SK-N-MC (cell line): ENCODE measurements at regions not wholly inside any gene's neighbourhood (a gene's known extent, or its start where the extent isn't known, plus 50 kb on each side); places are given as distances from the start of the nearest gene placed in this dataset.
"Not testable (repeated sequence)": the region's sequence is repeated elsewhere in the genome, so short reads cannot be mapped to it uniquely, and the experiment has no call there.

Experiments used
- DNase-seq: peaks from one replicate; pipeline ENCODE4 v3.0.0-alpha.2; 2011; ENCODE audit warnings: low read depth, low spot score
- H3K27ac ChIP-seq: fragments of 200-600 bp; sonication (generic); 2 replicates; pipeline ENCODE4 v1.5.1; 2016; ENCODE audit warnings: mixed run types
- H3K36me3 ChIP-seq: fragments of 200-600 bp; sonication (generic); 2 replicates; pipeline ENCODE4 v1.6.1; 2017; ENCODE audit warnings: antibody characterized with exemption, low read length, mixed read lengths; ENCODE audit not compliant: insufficient read depth
- H3K4me3 ChIP-seq: fragments of 200-600 bp; sonication (generic); 2 replicates; pipeline ENCODE4 v1.5.1; 2016
- H3K9ac ChIP-seq: fragments of 200-600 bp; sonication (generic); 2 replicates; pipeline ENCODE4 v1.8.0; 2017; ENCODE audit warnings: mixed run types, mixed read lengths; ENCODE audit not compliant: insufficient read length
- H3K9me3 ChIP-seq: fragments of 200-600 bp; sonication (generic); 2 replicates; pipeline ENCODE4 v1.6.1; 2017; ENCODE audit warnings: low read depth, mild to moderate bottlenecking, antibody characterized with exemption, low read length, moderate library complexity, mixed read lengths
- EZH2 ChIP-seq: fragments of 200-600 bp; sonication (generic); IDR thresholded peaks from one replicate; pipeline ENCODE4 v1.6.1; 2017; ENCODE audit warnings: antibody characterized with exemption
- FOXP2 ChIP-seq: optimal IDR thresholded peaks from 2 replicates; pipeline ENCODE3; 2011; ENCODE audit warnings: mild to moderate bottlenecking, moderate library complexity; ENCODE audit not compliant: insufficient read depth; ENCODE audit errors: extremely low read length, control extremely low read depth
- POLR2AphosphoS5 ChIP-seq: IDR thresholded peaks from 2 replicates; pipeline ENCODE4 v1.6.1; 2012; ENCODE audit warnings: mild to moderate bottlenecking, low read depth, low read length, borderline replicate concordance

DNA sequence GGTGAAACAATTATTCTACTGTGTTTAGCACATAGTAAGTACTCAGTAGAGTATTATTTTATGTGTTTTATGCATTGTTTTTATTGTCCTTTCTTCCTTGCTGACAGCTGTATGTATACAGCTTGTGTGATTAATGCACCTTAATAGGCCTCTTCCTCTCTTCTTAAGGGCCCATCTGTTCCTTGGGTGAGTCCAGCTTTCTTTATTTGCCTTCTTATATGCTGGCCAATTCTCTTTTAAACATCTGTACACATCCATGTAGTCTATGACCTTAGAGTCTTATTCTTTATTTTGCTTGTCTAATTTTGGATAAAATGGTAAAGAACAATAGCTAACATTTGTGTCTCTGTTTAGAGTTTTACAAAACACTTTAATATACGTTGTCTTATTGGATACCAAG, 333.7 kb upstream of the MEIS1 start:
- Histone ChIP-seq H3K36me3 (no peaks in the 10 kb centered on the region), H3K4me3 (no peak overlapping the region), H3K27ac (no peak overlapping the region), H3K9ac (no peak overlapping the region), H3K9me3 (no peaks in the 10 kb centered on the region)
- no peak for DNase-seq
- TF ChIP-seq POLR2AphosphoS5, result no peak
- no peak for TF ChIP-seq FOXP2
- TF ChIP-seq EZH2, result no peak

DNA sequence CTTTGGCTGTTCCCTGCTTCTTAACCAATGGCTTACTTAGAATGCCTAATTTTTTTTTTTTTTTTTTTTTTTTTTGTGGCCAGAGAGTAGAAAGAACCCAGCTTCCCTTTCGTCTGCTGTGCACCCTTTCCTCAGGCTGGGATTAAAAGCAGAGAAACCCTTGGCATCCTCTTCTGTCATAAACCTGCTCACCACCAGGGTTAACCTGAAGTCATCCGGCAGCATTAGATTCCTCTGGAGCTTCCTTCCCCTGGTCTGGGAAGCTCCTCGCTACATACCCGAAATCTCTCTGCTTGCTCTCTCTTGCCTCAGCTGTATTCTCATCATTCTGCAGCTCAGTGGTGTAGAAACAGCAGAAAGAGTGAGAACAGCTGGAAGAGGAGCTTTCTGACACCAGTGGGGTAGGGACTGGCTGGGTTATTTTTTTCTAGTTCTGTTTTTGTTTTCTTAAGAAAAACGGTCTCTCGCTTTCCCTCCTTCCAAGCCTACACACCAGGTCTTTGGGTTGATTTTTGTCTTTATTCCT, 339.0 kb upstream of the MEIS1 start:
- Histone ChIP-seq H3K9ac (no peak overlapping the region), H3K9me3 (no peaks in the 10 kb centered on the region), H3K27ac (no peak overlapping the region), H3K4me3 (no peak overlapping the region), H3K36me3 (no peaks in the 10 kb centered on the region)
- no peak for DNase-seq
- TF ChIP-seq EZH2, result no peak

DNA sequence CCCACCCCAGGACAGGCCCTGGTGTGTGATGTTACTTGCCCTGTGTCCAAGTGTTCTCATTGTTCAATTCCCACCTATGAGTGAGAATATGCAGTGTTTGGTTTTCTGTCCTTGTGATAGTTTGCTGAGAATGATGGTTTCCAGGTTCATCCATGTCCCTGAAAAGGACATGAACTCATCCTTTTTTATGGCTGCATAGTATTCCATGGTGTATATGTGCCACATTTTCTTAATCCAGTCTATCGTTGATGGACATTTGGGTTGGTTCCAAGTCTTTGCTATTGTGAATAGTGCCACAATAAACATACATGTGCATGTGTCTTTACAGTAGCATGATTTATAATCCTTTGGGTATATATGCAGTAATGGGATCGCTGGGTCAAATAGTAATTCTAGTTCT, 340.2 kb upstream of the MEIS1 start:
- not testable (repeated sequence) for H3K27ac ChIP-seq

GRCh38 chr2:66093371-66093770, 341.6 kb upstream of the MEIS1 start:
- TF ChIP-seq POLR2AphosphoS5, result no peak
- TF ChIP-seq FOXP2, result no peak

More for the DNA sequence above, 340.2 kb upstream of the MEIS1 start:
- not testable (repeated sequence) for DNase-seq, H3K4me3 ChIP-seq, H3K9ac ChIP-seq, H3K36me3 ChIP-seq, H3K9me3 ChIP-seq

GRCh38 chr2:66084948-66085590, 349.9 kb upstream of the MEIS1 start:
- TF ChIP-seq EZH2 (no peak), FOXP2 (no peak), POLR2AphosphoS5 (no peak)
- H3K27ac ChIP-seq, result peak overlapping the region; percentile 88
- peak overlapping the region; percentile 71 for H3K4me3 ChIP-seq
- DNase-seq, result peak; percentile 59
- H3K9me3 ChIP-seq, result no peaks in the 10 kb centered on the region
- no peaks in the 10 kb centered on the region for H3K36me3 ChIP-seq
- peak overlapping the region; percentile 53 for H3K9ac ChIP-seq

More at GRCh38 chr2:66093371-66093770, 341.6 kb upstream of the MEIS1 start:
- no peaks in the 10 kb centered on the region for H3K36me3 ChIP-seq
- DNase-seq, result no peak
- no peaks in the 10 kb centered on the region for H3K9me3 ChIP-seq
- no peak overlapping the region for H3K27ac ChIP-seq
- H3K9ac ChIP-seq, result no peak overlapping the region
- no peak overlapping the region for H3K4me3 ChIP-seq

DNA sequence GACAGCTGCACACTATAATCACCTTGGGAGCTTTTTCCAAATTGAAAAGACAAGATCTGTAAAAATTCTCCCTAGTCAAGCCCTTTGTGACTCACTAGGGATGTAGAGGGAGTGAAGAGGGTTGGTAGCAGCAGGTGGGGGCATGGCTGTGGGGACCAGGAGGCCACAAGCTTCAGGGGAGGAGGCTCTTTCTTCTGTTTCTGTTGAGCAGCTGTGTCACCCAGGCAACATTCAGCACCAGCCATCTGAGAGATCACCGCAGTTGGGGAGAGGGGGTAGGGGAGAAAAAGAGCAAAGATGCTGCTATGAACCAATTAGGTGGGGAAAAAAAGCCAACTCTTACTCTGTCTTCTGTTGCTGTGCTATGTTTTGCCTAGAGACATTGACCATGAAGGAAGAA, 352.3 kb upstream of the MEIS1 start:
- H3K27ac ChIP-seq, result no peak overlapping the region
- no peak overlapping the region for H3K9ac ChIP-seq
- no peaks in the 10 kb centered on the region for H3K36me3 ChIP-seq
- H3K4me3 ChIP-seq, result no peak overlapping the region
- DNase-seq, result no peak
- no peaks in the 10 kb centered on the region for H3K9me3 ChIP-seq
- no peak for TF ChIP-seq FOXP2
- no peak for TF ChIP-seq POLR2AphosphoS5
- no peak for TF ChIP-seq EZH2

DNA sequence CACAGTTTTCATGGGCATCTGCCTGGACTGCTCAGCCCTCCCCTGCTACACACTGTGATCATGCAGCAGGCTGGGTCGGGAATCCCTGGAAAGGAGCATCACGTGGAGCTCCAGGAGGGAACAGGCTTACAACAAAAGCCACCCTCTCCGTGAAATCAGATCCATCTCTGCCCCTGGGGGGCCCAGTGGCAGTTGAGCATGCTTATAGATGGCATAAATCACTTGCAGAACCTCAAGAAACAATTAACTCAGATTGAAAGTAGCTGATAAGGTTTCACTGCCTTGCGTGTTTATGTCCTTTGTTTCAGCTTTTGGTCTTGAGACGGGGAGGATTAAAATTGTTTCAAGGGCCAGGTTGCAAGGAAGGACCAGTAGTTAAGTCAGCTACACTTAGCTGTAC, 354.8 kb upstream of the MEIS1 start:
- no peaks in the 10 kb centered on the region for H3K9me3 ChIP-seq
- H3K27ac ChIP-seq, result no peak overlapping the region
- H3K4me3 ChIP-seq, result peak overlapping the region; percentile 33
- no peak; the same call in 1 of the 2 replicates for TF ChIP-seq POLR2AphosphoS5
- TF ChIP-seq EZH2, result no peak
- no peak for TF ChIP-seq FOXP2
- H3K9ac ChIP-seq, result no peak overlapping the region
- no peaks in the 10 kb centered on the region for H3K36me3 ChIP-seq
- DNase-seq, result no peak

DNA sequence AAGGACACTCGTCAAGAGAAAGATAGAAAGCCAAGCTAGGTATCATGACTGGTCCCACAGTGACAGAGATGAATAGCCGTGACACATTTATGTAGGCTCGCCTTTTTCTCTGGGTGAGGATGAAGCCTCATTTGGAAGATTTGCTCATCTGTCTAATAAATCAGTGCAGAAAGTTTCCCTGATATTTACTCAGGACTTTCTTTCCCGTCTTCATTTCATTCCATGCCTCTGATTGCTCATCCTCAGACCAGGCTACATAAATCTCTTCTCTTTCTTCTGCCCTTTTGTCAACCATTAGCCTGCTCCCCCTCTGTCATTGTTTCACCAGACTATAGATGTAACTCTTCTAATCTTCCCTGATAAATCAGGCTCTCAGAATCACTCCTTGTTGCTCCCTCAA, 361.8 kb upstream of the MEIS1 start:
- Histone ChIP-seq H3K4me3 (no peak overlapping the region), H3K36me3 (no peaks in the 10 kb centered on the region), H3K9me3 (no peaks in the 10 kb centered on the region), H3K27ac (no peak overlapping the region), H3K9ac (no peak overlapping the region)
- no peak for DNase-seq
- TF ChIP-seq POLR2AphosphoS5 (no peak), EZH2 (no peak), FOXP2 (no peak)

DNA sequence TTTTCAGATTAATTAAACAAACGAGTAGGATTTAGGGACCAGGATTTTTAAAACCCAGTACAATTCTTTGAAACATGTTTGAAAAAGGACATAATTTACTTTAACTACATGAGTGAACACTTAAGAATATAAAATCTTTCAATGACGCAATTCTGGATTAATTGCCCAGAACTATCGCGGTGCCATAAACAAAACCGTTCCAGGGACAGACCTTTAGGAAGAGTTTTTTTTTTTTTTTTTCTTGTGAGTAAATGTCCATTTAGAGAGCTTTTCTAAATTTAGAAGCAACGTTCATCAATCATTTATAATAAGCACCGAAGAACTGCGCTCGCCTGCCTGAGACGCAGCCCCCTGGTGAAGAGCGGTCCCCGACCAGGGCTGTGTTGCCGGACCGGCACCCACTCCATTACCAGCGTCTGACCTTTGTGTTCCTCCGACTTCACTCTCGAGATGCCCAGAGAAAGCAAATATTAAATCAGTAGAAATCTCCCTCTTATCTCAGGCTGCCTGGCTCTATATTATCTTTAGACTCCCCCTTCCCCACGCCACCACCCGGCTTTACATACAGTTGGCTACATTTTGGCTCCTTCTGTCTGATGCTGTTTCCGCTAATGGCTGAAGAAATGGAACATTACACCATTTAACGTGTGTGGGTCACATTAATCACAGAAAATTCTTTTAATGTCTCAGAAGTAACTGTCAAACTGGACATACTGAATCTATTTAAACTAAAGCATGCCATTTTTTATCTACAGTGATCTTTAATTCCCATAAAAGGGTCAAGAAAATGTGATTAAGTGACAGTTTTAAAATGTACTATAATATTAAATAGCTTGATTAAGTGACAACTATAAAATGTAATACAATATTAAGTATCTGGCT, 364.0 kb upstream of the MEIS1 start:
- no peak overlapping the region for H3K9ac ChIP-seq

More for the DNA sequence above, 364.0 kb upstream of the MEIS1 start:
- Histone ChIP-seq H3K4me3 (no peak overlapping the region), H3K27ac (no peak overlapping the region), H3K36me3 (no peaks in the 10 kb centered on the region), H3K9me3 (no peaks in the 10 kb centered on the region)
- DNase-seq, result no peak
- TF ChIP-seq EZH2 (no peak), FOXP2 (no peak)
